Activated T-cell treated with anti-CD3 and anti-CD28 coated beads, Interleukin-2, amount 50 U/mL, for 24 hours (primary cell): ENCODE measurements at regions not wholly inside any gene's neighbourhood (a gene's known extent, or its start where the extent isn't known, plus 50 kb on each side); places are given as distances from the start of the nearest gene placed in this dataset.
"Not testable (repeated sequence)": the region's sequence is repeated elsewhere in the genome, so short reads cannot be mapped to it uniquely, and the experiment has no call there.

Experiments used
- DNase-seq: peaks from one replicate; pipeline ENCODE4 v3.0.0-alpha.2; 2020
- H3K27ac Mint-ChIP-seq: 2 replicates; pipeline ENCODE4 v1.8.0; 2020; ENCODE audit warnings: mild to moderate bottlenecking, mixed read lengths
- H3K27me3 Mint-ChIP-seq: 2 replicates; pipeline ENCODE4 v1.8.0; 2020; ENCODE audit warnings: mixed read lengths
- H3K36me3 Mint-ChIP-seq: 2 replicates; pipeline ENCODE4 v1.8.0; 2020; ENCODE audit warnings: low read depth, mixed read lengths
- H3K4me1 Mint-ChIP-seq: 2 replicates; pipeline ENCODE4 v1.8.0; 2020; ENCODE audit warnings: low read depth, mixed read lengths
- H3K4me3 Mint-ChIP-seq: 2 replicates; pipeline ENCODE4 v1.8.0; 2020; ENCODE audit warnings: mild to moderate bottlenecking, moderate library complexity, mixed read lengths
- H3K9me3 Mint-ChIP-seq: 2 replicates; pipeline ENCODE4 v1.8.0; 2020; ENCODE audit warnings: mixed read lengths

GRCh38 chr4:160082432-160083207, 979.7 kb downstream of the RAPGEF2 start:
- no peaks in the 10 kb centered on the region for H3K4me1 Mint-ChIP-seq

GRCh38 chr4:160091631-160092030, 988.8 kb downstream of the RAPGEF2 start:
- Mint-ChIP-seq H3K27ac (no peak overlapping the region), H3K27me3 (no peaks in the 10 kb centered on the region), H3K4me3 (no peak overlapping the region), H3K4me1 (no peaks in the 10 kb centered on the region), H3K9me3 (peaks cover 18% of the 10 kb centered on the region), H3K36me3 (no peaks in the 10 kb centered on the region)
- no peak for DNase-seq

More at GRCh38 chr4:160082432-160083207, 979.7 kb downstream of the RAPGEF2 start:
- DNase-seq = no peak
- no peaks in the 10 kb centered on the region for H3K36me3 Mint-ChIP-seq
- no peaks in the 10 kb centered on the region for H3K27me3 Mint-ChIP-seq
- H3K9me3 Mint-ChIP-seq = peaks cover 3% of the 10 kb centered on the region
- H3K4me3 Mint-ChIP-seq = no peak overlapping the region
- no peak overlapping the region for H3K27ac Mint-ChIP-seq

- Mint-ChIP-seq H3K4me3 (no peak overlapping the region), H3K27me3 (no peaks in the 10 kb centered on the region), H3K4me1 (no peaks in the 10 kb centered on the region), H3K27ac (no peak overlapping the region), H3K9me3 (peaks cover 6% of the 10 kb centered on the region), H3K36me3 (no peaks in the 10 kb centered on the region)
- DNase-seq = no peak
Measured at GRCh38 chr4:160100316-160100715, 997.4 kb downstream of the RAPGEF2 start.

GRCh38 chr4:160110891-160111290, 1008.0 kb downstream of the RAPGEF2 start:
- no peaks in the 10 kb centered on the region for H3K36me3 Mint-ChIP-seq
- no peak overlapping the region for H3K4me3 Mint-ChIP-seq
- H3K27ac Mint-ChIP-seq = no peak overlapping the region
- H3K4me1 Mint-ChIP-seq = no peaks in the 10 kb centered on the region
- no peak for DNase-seq
- peaks cover 14% of the 10 kb centered on the region for H3K9me3 Mint-ChIP-seq
- no peaks in the 10 kb centered on the region for H3K27me3 Mint-ChIP-seq

GRCh38 chr4:160117686-160118085, 1014.8 kb downstream of the RAPGEF2 start:
- Mint-ChIP-seq H3K27ac (no peak overlapping the region), H3K4me1 (no peaks in the 10 kb centered on the region), H3K4me3 (no peak overlapping the region), H3K27me3 (no peaks in the 10 kb centered on the region), H3K9me3 (peaks cover 15% of the 10 kb centered on the region), H3K36me3 (no peaks in the 10 kb centered on the region)
- DNase-seq = no peak

GRCh38 chr4:160125576-160126287, 1022.9 kb downstream of the RAPGEF2 start:
- H3K4me3 Mint-ChIP-seq, H3K27ac Mint-ChIP-seq, H3K4me1 Mint-ChIP-seq, H3K9me3 Mint-ChIP-seq, DNase-seq, H3K36me3 Mint-ChIP-seq, H3K27me3 Mint-ChIP-seq: not testable (repeated sequence)

- Mint-ChIP-seq H3K36me3 (no peaks in the 10 kb centered on the region), H3K27me3 (no peaks in the 10 kb centered on the region), H3K4me1 (no peaks in the 10 kb centered on the region), H3K4me3 (no peak overlapping the region), H3K9me3 (peaks cover 11% of the 10 kb centered on the region), H3K27ac (no peak overlapping the region)
- DNase-seq = no peak
Measured at GRCh38 chr4:160127211-160127610, 1024.3 kb downstream of the RAPGEF2 start.

GRCh38 chr4:160129439-160129838, 1026.6 kb downstream of the RAPGEF2 start:
- Mint-ChIP-seq H3K27me3 (no peaks in the 10 kb centered on the region), H3K27ac (no peak overlapping the region), H3K9me3 (peaks cover 20% of the 10 kb centered on the region), H3K36me3 (no peaks in the 10 kb centered on the region), H3K4me1 (no peaks in the 10 kb centered on the region), H3K4me3 (no peak overlapping the region)
- no peak for DNase-seq

- no peak for DNase-seq
- Mint-ChIP-seq H3K27me3 (no peaks in the 10 kb centered on the region), H3K9me3 (peaks cover 26% of the 10 kb centered on the region), H3K4me3 (no peak overlapping the region), H3K27ac (no peak overlapping the region), H3K4me1 (no peaks in the 10 kb centered on the region), H3K36me3 (no peaks in the 10 kb centered on the region)
Measured at GRCh38 chr4:160136021-160136420, 1033.1 kb downstream of the RAPGEF2 start.

- H3K27me3 Mint-ChIP-seq = no peaks in the 10 kb centered on the region
- no peak for DNase-seq
- H3K27ac Mint-ChIP-seq = no peak overlapping the region
- peaks cover 10% of the 10 kb centered on the region for H3K9me3 Mint-ChIP-seq
- H3K4me1 Mint-ChIP-seq = no peaks in the 10 kb centered on the region
- H3K36me3 Mint-ChIP-seq = no peaks in the 10 kb centered on the region
- H3K4me3 Mint-ChIP-seq = no peak overlapping the region
Measured at GRCh38 chr4:160141206-160141605, 1038.3 kb downstream of the RAPGEF2 start.

GRCh38 chr4:160142579-160142978, 1039.7 kb downstream of the RAPGEF2 start:
- Mint-ChIP-seq H3K4me1 (no peaks in the 10 kb centered on the region), H3K36me3 (no peaks in the 10 kb centered on the region)

GRCh38 chr4:160143574-160143973, 1040.7 kb downstream of the RAPGEF2 start:
- Mint-ChIP-seq H3K9me3 (peaks cover 6% of the 10 kb centered on the region), H3K4me3 (no peak overlapping the region), H3K4me1 (no peaks in the 10 kb centered on the region), H3K27ac (no peak overlapping the region), H3K36me3 (no peaks in the 10 kb centered on the region), H3K27me3 (no peaks in the 10 kb centered on the region)
- DNase-seq = no peak

More at GRCh38 chr4:160142579-160142978, 1039.7 kb downstream of the RAPGEF2 start:
- DNase-seq = no peak
- H3K4me3 Mint-ChIP-seq = no peak overlapping the region
- no peak overlapping the region for H3K27ac Mint-ChIP-seq
- no peaks in the 10 kb centered on the region for H3K27me3 Mint-ChIP-seq
- peaks cover 6% of the 10 kb centered on the region for H3K9me3 Mint-ChIP-seq

GRCh38 chr4:160159457-160159856, 1056.6 kb downstream of the RAPGEF2 start:
- no peaks in the 10 kb centered on the region for H3K4me1 Mint-ChIP-seq
- DNase-seq = no peak
- peaks cover 7% of the 10 kb centered on the region for H3K9me3 Mint-ChIP-seq
- H3K27me3 Mint-ChIP-seq = no peaks in the 10 kb centered on the region
- no peaks in the 10 kb centered on the region for H3K36me3 Mint-ChIP-seq
- no peak overlapping the region for H3K4me3 Mint-ChIP-seq
- no peak overlapping the region for H3K27ac Mint-ChIP-seq

- Mint-ChIP-seq H3K36me3 (no peaks in the 10 kb centered on the region), H3K4me1 (no peaks in the 10 kb centered on the region), H3K9me3 (peaks cover 7% of the 10 kb centered on the region), H3K27me3 (no peaks in the 10 kb centered on the region), H3K27ac (no peak overlapping the region), H3K4me3 (no peak overlapping the region)
- no peak for DNase-seq
Measured at GRCh38 chr4:160161026-160161425, 1058.1 kb downstream of the RAPGEF2 start.

- Mint-ChIP-seq H3K9me3 (peaks cover 12% of the 10 kb centered on the region), H3K4me1 (no peaks in the 10 kb centered on the region), H3K27me3 (no peaks in the 10 kb centered on the region), H3K27ac (no peak overlapping the region), H3K4me3 (no peak overlapping the region), H3K36me3 (no peaks in the 10 kb centered on the region)
- DNase-seq = no peak
Measured at GRCh38 chr4:160175064-160175643, 1072.3 kb downstream of the RAPGEF2 start.
